ENCODE measurements at regions not wholly inside any gene's neighbourhood (a gene's known extent, or its start where the extent isn't known, plus 50 kb on each side); places are given as distances from the start of the nearest gene placed in this dataset.

DNA sequence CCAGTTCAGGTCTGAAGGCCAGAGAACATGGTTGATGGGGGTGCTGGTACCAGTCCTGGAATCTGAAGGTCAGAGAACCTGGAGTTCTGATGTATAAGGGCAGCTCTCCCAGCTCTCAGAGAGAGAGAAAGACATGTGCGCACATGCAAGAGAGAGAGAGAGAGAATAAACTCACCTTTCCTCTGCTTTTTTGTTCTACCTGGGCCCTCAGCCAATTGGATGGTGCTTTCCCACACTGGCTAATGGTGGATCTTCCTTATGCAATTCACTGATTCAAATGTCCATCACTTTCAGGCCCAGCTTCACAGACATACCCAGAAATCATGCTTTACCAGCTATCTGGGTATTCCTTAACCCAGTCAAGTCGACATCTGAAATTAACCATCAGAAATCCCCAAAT lies 377.7 kb upstream of the MEX3C start:
- TF ChIP-seq EZH2 (conservative IDR thresholded peaks at IDR 0.05; ENCODE audit: low read depth, low read length) (no peak), CEBPB (IDR thresholded peaks at IDR 0.05; ENCODE audit: borderline replicate concordance, low read depth, low read length) (no peak), NONO (IDR thresholded peaks at IDR 0.05) (no peak), NONO (CRISPR knock-in tag; conservative IDR thresholded peaks at IDR 0.05) (no peak)

All from HepG2 (cell line).